ENCODE measurements at regions not wholly inside any gene's neighbourhood (a gene's known extent, or its start where the extent isn't known, plus 50 kb on each side); places are given as distances from the start of the nearest gene placed in this dataset.

DNA sequence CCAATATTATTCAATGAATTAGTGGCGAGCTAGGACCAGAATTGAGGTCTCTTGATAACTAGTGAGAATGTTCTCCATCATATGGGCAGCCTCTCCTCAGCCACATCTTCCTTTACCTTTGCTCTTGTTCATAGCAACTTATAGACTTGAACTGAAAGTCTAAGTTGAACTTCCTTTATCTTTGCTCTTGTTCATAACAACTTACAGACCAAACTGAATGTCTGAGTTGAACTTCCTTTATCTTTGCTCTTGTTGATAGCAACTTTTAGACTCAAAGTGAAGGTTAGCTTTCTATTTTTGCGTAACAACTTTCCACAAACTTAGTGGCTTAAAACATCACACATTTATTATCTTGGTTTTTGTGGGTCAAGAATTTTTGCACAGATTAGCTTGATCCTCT, 146.4 kb upstream of the C9orf72 start:
- BruUV-seq (replicated peaks) = no TSS peak

More for the DNA sequence above, 146.4 kb upstream of the C9orf72 start:
- no peak overlapping the region for H3K27ac ChIP-seq (ENCODE audit: control insufficient read depth, insufficient read depth)
- H3K9me3 ChIP-seq (replicated peaks; ENCODE audit: control insufficient read depth, insufficient read depth, low read length) = no peaks in the 10 kb centered on the region
- intact Hi-C loops (cut with micrococcal nuclease; ENCODE audit: unreplicated experiment) = no loop called here
- DNase-seq (ENCODE audit: low read depth, low spot score) (no peak), FAIRE-seq (no peak), ATAC-seq (no peak)
- H3K4me1 ChIP-seq (ENCODE audit: control insufficient read depth, insufficient read depth, low read length) = no peaks in the 10 kb centered on the region
- no peak for TF ChIP-seq NFYA (IDR thresholded peaks at IDR 0.05; ENCODE audit: borderline replicate concordance, low read depth, low read length)
- no peak for TF ChIP-seq ZNF207 (IDR thresholded peaks at IDR 0.05; ENCODE audit: borderline replicate concordance)
- TF ChIP-seq IKZF2 (IDR thresholded peaks at IDR 0.05) = no peak
- TF ChIP-seq REST (IDR thresholded peaks at IDR 0.05; ENCODE audit: low read depth, low read length) = no peak
- ChIA-PET RAD21 (ENCODE audit: unreplicated experiment) (interaction anchor here (1.7 kb wide), 1 partner anchor 387 kb away, joined by 5 read pairs; no protein-coding TSS in a partner anchor), CTCF (no interaction called here), SMC1A (ENCODE audit: uncharacterized antibody, unreplicated experiment) (interaction anchor here (0.6 kb wide), 1 partner anchor 15 kb away, joined by 3 read pairs; no protein-coding TSS in a partner anchor), POLR2A (no interaction called here)
- 47% methylated on average over 2 of the region's 2 CpGs for WGBS (ENCODE audit: insufficient coverage, insufficient replicate concordance, low lambda C conversion rate, missing lambda C conversion rate)
- no peaks in the 10 kb centered on the region for H3K36me3 ChIP-seq (ENCODE audit: control insufficient read depth in 2 of 2, insufficient read depth in 2 of 2, low read length in 1 of 2)
- H3K4me2 ChIP-seq (ENCODE audit: control insufficient read depth, insufficient read depth) = no peak overlapping the region
- H2AFZ ChIP-seq (ENCODE audit: control insufficient read depth, low read depth, low read length) = no peak overlapping the region
- H3K79me2 ChIP-seq (ENCODE audit: control insufficient read depth, insufficient read depth, low read length) = no peaks in the 10 kb centered on the region
- H3K4me3 ChIP-seq = no peak overlapping the region
- in situ Hi-C loops (cut with MboI) = loop anchor here (5.0 kb wide), 1 partner anchor 353 kb away; no protein-coding TSS in a partner anchor
- H3K27me3 ChIP-seq (replicated peaks in 1 of 2; ENCODE audit: control insufficient read depth in 2 of 2, insufficient read depth in 2 of 2, low read length in 1 of 2) = no peaks in the 10 kb centered on the region; a peak in 2 of 4 replicates
- no peak overlapping the region for H3K9ac ChIP-seq (ENCODE audit: control insufficient read depth, insufficient read depth, low read length)
- H4K20me1 ChIP-seq (ENCODE audit: control insufficient read depth, insufficient read depth) = no peaks in the 10 kb centered on the region
